Lower lobe of right lung (tissue), 2 donors: ENCODE measurements at regions not wholly inside any gene's neighbourhood (a gene's known extent, or its start where the extent isn't known, plus 50 kb on each side); places are given as distances from the start of the nearest gene placed in this dataset.

Experiments
- ATAC-seq, 2 donors: fragments of 200-7000 bp; cut with Tn5 transposase; one replicate each; pipeline ENCODE4 v1.9.1; 2020 to 2022; ENCODE audit warnings: mild to moderate bottlenecking in 2 of 2, moderate library complexity in 2 of 2
- DNase-seq: peaks from one replicate; pipeline ENCODE4 v3.0.0-alpha.2; 2020
- H3K27ac ChIP-seq: fragments of 200-600 bp; one replicate; pipeline ENCODE4 v1.8.0; 2022
- H3K27me3 ChIP-seq: fragments of 200-600 bp; one replicate; pipeline ENCODE4 v1.8.0; 2022; ENCODE audit warnings: low read depth
- H3K36me3 ChIP-seq: fragments of 200-600 bp; one replicate; pipeline ENCODE4 v1.8.0; 2022; ENCODE audit warnings: mild to moderate bottlenecking
- H3K4me1 ChIP-seq: fragments of 200-600 bp; one replicate; pipeline ENCODE4 v1.8.0; 2022
- H3K4me3 ChIP-seq: fragments of 200-600 bp; one replicate; pipeline ENCODE4 v1.8.0; 2022; ENCODE audit warnings: mild to moderate bottlenecking
- H3K9me3 ChIP-seq: fragments of 200-600 bp; one replicate; pipeline ENCODE4 v1.8.0; 2022
- intact Hi-C: fragments of 100-400 bp; cut with DNase I; formaldehyde crosslinking; loops from one replicate; pipeline ENCODE4 v1.11.0; 2022
- TF ChIP-seq, protein P1 (sequence below): fragments of 200-600 bp; IDR thresholded peaks from one replicate; pipeline ENCODE4 v1.8.0; 2022; ENCODE audit warnings: antibody characterized with exemption, mild to moderate bottlenecking
- donor health status: DM: no; HTN: yes; CAD: no; lungs with severe emphysema.

GRCh38 chr4:4775493-4776004 is 83.9 kb upstream of the MSX1 start:
- DNase-seq = no peak
- H3K27ac ChIP-seq = no peak overlapping the region
- no peak overlapping the region for H3K4me3 ChIP-seq
- no peaks in the 10 kb centered on the region for H3K4me1 ChIP-seq
- TF ChIP-seq, protein P1, sequence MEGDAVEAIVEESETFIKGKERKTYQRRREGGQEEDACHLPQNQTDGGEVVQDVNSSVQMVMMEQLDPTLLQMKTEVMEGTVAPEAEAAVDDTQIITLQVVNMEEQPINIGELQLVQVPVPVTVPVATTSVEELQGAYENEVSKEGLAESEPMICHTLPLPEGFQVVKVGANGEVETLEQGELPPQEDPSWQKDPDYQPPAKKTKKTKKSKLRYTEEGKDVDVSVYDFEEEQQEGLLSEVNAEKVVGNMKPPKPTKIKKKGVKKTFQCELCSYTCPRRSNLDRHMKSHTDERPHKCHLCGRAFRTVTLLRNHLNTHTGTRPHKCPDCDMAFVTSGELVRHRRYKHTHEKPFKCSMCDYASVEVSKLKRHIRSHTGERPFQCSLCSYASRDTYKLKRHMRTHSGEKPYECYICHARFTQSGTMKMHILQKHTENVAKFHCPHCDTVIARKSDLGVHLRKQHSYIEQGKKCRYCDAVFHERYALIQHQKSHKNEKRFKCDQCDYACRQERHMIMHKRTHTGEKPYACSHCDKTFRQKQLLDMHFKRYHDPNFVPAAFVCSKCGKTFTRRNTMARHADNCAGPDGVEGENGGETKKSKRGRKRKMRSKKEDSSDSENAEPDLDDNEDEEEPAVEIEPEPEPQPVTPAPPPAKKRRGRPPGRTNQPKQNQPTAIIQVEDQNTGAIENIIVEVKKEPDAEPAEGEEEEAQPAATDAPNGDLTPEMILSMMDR = no peak
- H3K27me3 ChIP-seq = no peaks in the 10 kb centered on the region
- intact Hi-C loops = no loop called here
- H3K36me3 ChIP-seq = no peaks in the 10 kb centered on the region
- no peak for ATAC-seq
- H3K9me3 ChIP-seq = no peaks in the 10 kb centered on the region

- no peak overlapping the region for H3K27ac ChIP-seq
- ATAC-seq (no peak), DNase-seq (no peak)
- H3K9me3 ChIP-seq = no peaks in the 10 kb centered on the region
- H3K27me3 ChIP-seq = no peaks in the 10 kb centered on the region
- H3K4me3 ChIP-seq = no peak overlapping the region
- intact Hi-C loops = no loop called here
- TF ChIP-seq, protein P1 = no peak
- no peaks in the 10 kb centered on the region for H3K36me3 ChIP-seq
- H3K4me1 ChIP-seq = no peaks in the 10 kb centered on the region
These were observed 86.9 kb upstream of the MSX1 start for GRCh38 chr4:4772534-4772933.

- intact Hi-C loops = no loop called here
- no peaks in the 10 kb centered on the region for H3K27me3 ChIP-seq
- no peaks in the 10 kb centered on the region for H3K36me3 ChIP-seq
- no peaks in the 10 kb centered on the region for H3K4me1 ChIP-seq
- DNase-seq (no peak), ATAC-seq (no peak)
- no peak overlapping the region for H3K27ac ChIP-seq
- TF ChIP-seq, protein P1 = no peak
- H3K9me3 ChIP-seq = no peaks in the 10 kb centered on the region
- H3K4me3 ChIP-seq = no peak overlapping the region
These were observed 88.3 kb upstream of the MSX1 start for GRCh38 chr4:4771160-4771559.

DNA sequence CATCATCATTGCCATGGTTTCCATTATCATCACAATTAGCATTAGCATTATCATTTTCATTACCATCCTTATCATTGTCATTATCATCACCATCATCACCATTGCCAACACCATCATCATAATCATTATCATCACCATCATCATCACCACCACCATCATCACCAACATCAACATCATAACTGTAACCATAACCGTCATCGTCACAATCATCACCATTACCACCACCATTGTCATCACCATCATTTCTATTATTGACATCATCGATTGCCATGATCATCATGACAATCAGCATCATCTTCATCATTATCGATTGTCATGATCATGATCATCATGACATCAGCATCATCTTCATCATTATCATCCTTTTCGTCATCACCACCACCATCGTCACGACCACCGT is 88.9 kb upstream of the MSX1 start:
- intact Hi-C loops = no loop called here
- TF ChIP-seq, protein P1 = no peak
- no peak overlapping the region for H3K4me3 ChIP-seq
- H3K27ac ChIP-seq = no peak overlapping the region
- H3K36me3 ChIP-seq = no peaks in the 10 kb centered on the region
- no peaks in the 10 kb centered on the region for H3K4me1 ChIP-seq
- DNase-seq (no peak), ATAC-seq (no peak)
- H3K9me3 ChIP-seq = no peaks in the 10 kb centered on the region
- H3K27me3 ChIP-seq = no peaks in the 10 kb centered on the region

DNA sequence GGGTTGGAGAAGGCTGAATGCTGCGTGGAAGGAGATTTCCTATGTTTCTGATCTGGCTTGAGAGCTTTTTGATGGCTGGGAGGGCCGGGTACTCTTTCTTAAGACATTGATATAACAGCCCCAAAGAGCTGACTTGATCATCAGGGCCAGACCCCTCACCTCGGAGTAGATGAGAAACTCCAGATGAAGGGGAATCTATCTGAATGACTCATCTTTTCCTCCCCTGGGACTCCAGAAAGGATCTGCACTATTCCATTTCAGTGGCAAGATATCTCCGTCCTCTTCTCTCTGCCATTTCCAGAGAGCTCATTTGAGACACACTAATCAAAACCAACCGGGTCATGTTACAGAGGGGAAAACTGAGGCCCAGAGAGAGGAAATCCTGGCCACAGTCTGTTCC is 92.9 kb upstream of the MSX1 start:
- no peak overlapping the region for H3K4me3 ChIP-seq
- H3K4me1 ChIP-seq = no peaks in the 10 kb centered on the region
- TF ChIP-seq, protein P1 = no peak
- H3K27ac ChIP-seq = no peak overlapping the region
- DNase-seq = no peak
- ATAC-seq = no peak
- H3K9me3 ChIP-seq = no peaks in the 10 kb centered on the region
- H3K27me3 ChIP-seq = peaks cover 3% of the 10 kb centered on the region
- intact Hi-C loops = no loop called here
- no peaks in the 10 kb centered on the region for H3K36me3 ChIP-seq

DNA sequence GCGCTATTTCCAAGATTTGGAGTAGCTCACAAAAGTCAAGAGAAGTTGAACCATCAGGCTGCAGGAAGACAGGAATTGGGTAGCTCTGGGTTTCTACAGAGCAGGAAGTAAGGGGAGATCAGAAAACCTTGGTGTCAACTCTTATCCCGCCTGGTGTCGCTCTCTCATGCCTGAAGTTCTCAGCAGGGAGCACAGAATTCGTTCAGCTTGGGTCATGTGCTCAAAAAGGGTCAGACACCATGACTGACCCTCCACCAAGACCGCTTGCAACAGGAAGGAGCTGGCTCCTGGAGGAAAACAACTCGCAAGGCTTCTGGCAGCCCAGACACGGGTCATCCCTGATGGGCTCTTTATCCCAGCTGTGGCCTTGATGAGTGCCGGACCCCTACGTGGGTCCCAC is 93.7 kb upstream of the MSX1 start:
- intact Hi-C loops = no loop called here
- no peak overlapping the region for H3K27ac ChIP-seq
- no peak overlapping the region for H3K4me3 ChIP-seq
- no peak for DNase-seq
- no peaks in the 10 kb centered on the region for H3K4me1 ChIP-seq
- ATAC-seq = no peak
- peaks cover 3% of the 10 kb centered on the region for H3K27me3 ChIP-seq
- H3K9me3 ChIP-seq = no peaks in the 10 kb centered on the region
- TF ChIP-seq, protein P1 = no peak
- H3K36me3 ChIP-seq = no peaks in the 10 kb centered on the region
